HepG2 (cell line): ENCODE measurements at regions not wholly inside any gene's neighbourhood (a gene's known extent, or its start where the extent isn't known, plus 50 kb on each side); places are given as distances from the start of the nearest gene placed in this dataset.

ENCODE experiments used
- ATAC-seq: fragments of 200-7000 bp; cut with Tn5 transposase; 3 replicates; pipeline ENCODE4 v1.9.1; 2020; ENCODE audit warnings: mild to moderate bottlenecking, moderate library complexity
- BruUV-seq: library from RNA; stranded (reverse); fragments of 400-500 nt; replicated peaks from 2 replicates; lab custom pipeline; 2021; lab: Mats Ljungman, UMichigan
- CTCF ChIA-PET: fragments of 300-600 bp; formaldehyde crosslinking; extraction: SDS; loops from one replicate; lab custom pipeline; 2021; ENCODE audit warnings: low total read pairs, inconsistent platforms, low intra/inter-chr PET ratio; lab: Yijun Ruan, JAX
- POLR2A ChIA-PET: fragments of 350-600 bp; sonication (Branson Sonifier 250); formaldehyde crosslinking; loops from one replicate; lab custom pipeline; 2020; ENCODE audit warnings: antibody characterized with exemption, inconsistent platforms; lab: Yijun Ruan, JAX
- DNase-seq: peaks from one replicate; pipeline ENCODE4 v3.0.0-alpha.2; 2015; ENCODE audit warnings: low spot score
- FAIRE-seq: peaks from 3 replicates; lab custom pipeline; 2011; peaks lifted over from hg19 to GRCh38; lab: Jason Lieb, UNC
- H2AFZ ChIP-seq: one replicate; pipeline ENCODE4 v1.6.1; 2011; ENCODE audit warnings: low read length, inconsistent platforms
- H3K27ac ChIP-seq: fragments of 300-600 bp; 3 replicates; pipeline ENCODE4 v1.8.0; 2011; ENCODE audit warnings: mixed run types, mild to moderate bottlenecking, mixed read lengths, low read length, inconsistent platforms; ENCODE audit not compliant: insufficient read depth; ENCODE audit errors: extremely low read length
- H3K27me3 ChIP-seq, 2 experiments: fragments of 200-600 bp in 1 of 2; 2 replicates in 1 of 2; 3 replicates in 1 of 2; pipeline versions ENCODE4 v1.6.0 to v1.8.0; 2011; ENCODE audit warnings: low read length in 2 of 2, mild to moderate bottlenecking in 2 of 2, moderate library complexity in 2 of 2, inconsistent platforms in 1 of 2; ENCODE audit not compliant: insufficient read depth in 2 of 2, control insufficient read depth in 1 of 2
- H3K36me3 ChIP-seq, 2 experiments: fragments of 200-600 bp in 1 of 2; replicated peaks in 1 of 2; 2 replicates in 1 of 2; 3 replicates in 1 of 2; pipeline versions ENCODE4 v1.5.1 to v1.8.0; 2011; ENCODE audit warnings: low read length in 2 of 2, inconsistent platforms in 1 of 2; ENCODE audit not compliant: insufficient read depth in 2 of 2, control insufficient read depth in 1 of 2
- H3K4me1 ChIP-seq: 2 replicates; pipeline ENCODE4 v1.5.1; 2012; ENCODE audit warnings: low read length, inconsistent platforms; ENCODE audit not compliant: insufficient read depth
- H3K4me2 ChIP-seq: 2 replicates; pipeline ENCODE4 v1.6.0; 2011; ENCODE audit warnings: low read depth, low read length, inconsistent platforms
- H3K4me3 ChIP-seq, 3 experiments: fragments of 200-600 bp in 1 of 3; sonication (generic), shearing (Covaris generic) in 1 of 3; replicated peaks in 1 of 3; 2 replicates each; pipeline ENCODE4 v1.5.1; 2011 to 2016; ENCODE audit warnings: low read length in 3 of 3, inconsistent platforms in 2 of 3, low read depth in 2 of 3, mild to moderate bottlenecking in 2 of 3, control low read depth in 1 of 3, mixed read lengths in 1 of 3; ENCODE audit not compliant: insufficient read depth in 1 of 3
- H3K79me2 ChIP-seq: one replicate; pipeline ENCODE4 v1.6.1; 2011; ENCODE audit warnings: low read length, inconsistent platforms; ENCODE audit not compliant: insufficient read depth
- H3K9ac ChIP-seq: 2 replicates; pipeline ENCODE4 v1.6.0; 2011; ENCODE audit warnings: mild to moderate bottlenecking, low read depth, low read length, inconsistent platforms; ENCODE audit not compliant: insufficient read depth
- H3K9me3 ChIP-seq: 2 replicates; pipeline ENCODE4 v1.5.1; 2012; ENCODE audit warnings: mild to moderate bottlenecking, low read length
- H4K20me1 ChIP-seq: 2 replicates; pipeline ENCODE4 v1.6.0; 2011; ENCODE audit warnings: inconsistent platforms, mild to moderate bottlenecking, low read length, moderate library complexity; ENCODE audit not compliant: insufficient read depth
- CBX2 ChIP-seq, 2 experiments: fragments of 200-600 bp in 1 of 2; sonication (generic); formaldehyde crosslinking in 1 of 2; IDR thresholded peaks; 2 replicates each; pipeline versions ENCODE4 v1.7.0 to v1.8.1; 2018 to 2022; ENCODE audit warnings: low read depth in 2 of 2, low read length in 1 of 2, mild to moderate bottlenecking in 1 of 2, missing genetic modification reagents in 1 of 2
- CC2D1A ChIP-seq: sonication (generic); formaldehyde crosslinking; IDR thresholded peaks from 2 replicates; pipeline ENCODE4 v1.8.1; 2023; ENCODE audit warnings: mild to moderate bottlenecking, missing genetic modification reagents
- FOSL2 ChIP-seq: sonication (generic); formaldehyde crosslinking; IDR thresholded peaks from 2 replicates; pipeline ENCODE4 v1.4.0; 2020; ENCODE audit warnings: missing genetic modification reagents
- GABPA ChIP-seq, 2 experiments: IDR thresholded peaks; 2 replicates each; pipeline ENCODE4 v1.6.1; 2011 to 2016; ENCODE audit warnings: low read depth in 2 of 2, low read length in 1 of 2, missing biosample characterization in 1 of 2, missing genetic modification characterization in 1 of 2
- NFE2L1 ChIP-seq: sonication (generic); formaldehyde crosslinking; IDR thresholded peaks from 2 replicates; pipeline ENCODE4 v1.4.0; 2020; ENCODE audit warnings: missing genetic modification reagents, mild to moderate bottlenecking, borderline replicate concordance
- PHF20 ChIP-seq: sonication (generic); formaldehyde crosslinking; IDR thresholded peaks from 2 replicates; pipeline ENCODE4 v1.5.0; 2020; ENCODE audit warnings: mild to moderate bottlenecking, missing genetic modification reagents
- SCMH1 ChIP-seq: sonication (generic); formaldehyde crosslinking; IDR thresholded peaks from 2 replicates; pipeline ENCODE4 v1.9.0; 2021; ENCODE audit warnings: missing genetic modification reagents, mild to moderate bottlenecking, borderline replicate concordance
- ZNF644 ChIP-seq: IDR thresholded peaks from 2 replicates; pipeline ENCODE4 v1.6.1; 2016; ENCODE audit warnings: low read depth
- WGBS: methylation state at CpG from one replicate; pipeline ENCODE4 v1.1.6; 2017; ENCODE audit warnings: low lambda C conversion rate; 5-methylcytosine and 5-hydroxymethylcytosine counted together
- in situ Hi-C: cut with HindIII; loops from 2 replicates; pipeline ENCODE4 v1.10.0; 2017; ENCODE audit warnings: low pct_unique_long_range_greater_than_20kb; ENCODE audit not compliant: extremely low pct_ligation_motif_present
- intact Hi-C: fragments of 100-400 bp; cut with micrococcal nuclease; formaldehyde crosslinking; loops from one replicate; pipeline ENCODE4 v1.10.0; 2022; ENCODE audit not compliant: unreplicated experiment
- TF ChIP-seq, protein P1 (sequence below): IDR thresholded peaks from 2 replicates; pipeline ENCODE4 v1.6.1; 2016; ENCODE audit warnings: low read depth, control low read depth
- TF ChIP-seq, protein P2 (sequence below), 2 experiments: fragments of 450-650 bp in 1 of 2; sonication (generic) in 1 of 2; formaldehyde crosslinking in 1 of 2; IDR thresholded peaks; 2 replicates each; pipeline versions ENCODE4 v1.6.1 to v1.8.0; 2016 to 2022; ENCODE audit warnings: antibody characterized with exemption in 1 of 2, mild to moderate bottlenecking in 1 of 2, missing genetic modification reagents in 1 of 2

DNA sequence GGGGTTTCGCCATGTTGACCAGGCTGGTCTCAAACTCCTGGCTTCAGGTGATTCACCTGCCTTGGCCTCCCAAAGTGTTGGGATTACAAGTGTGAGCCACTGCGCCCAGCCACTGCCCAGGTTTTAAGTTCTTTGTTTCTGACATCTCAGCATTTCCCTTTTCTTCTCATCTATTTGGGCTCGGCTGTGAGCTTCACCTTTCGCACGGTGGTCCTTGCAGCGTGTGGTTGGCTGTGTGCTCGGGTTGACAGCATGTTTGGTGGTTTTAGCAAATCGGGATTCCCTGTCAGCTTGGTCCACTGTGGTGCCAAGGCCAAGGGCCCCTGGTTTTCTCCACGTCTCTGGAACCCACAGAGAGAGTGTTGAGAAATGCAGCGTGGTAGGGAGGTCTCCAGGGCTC, 138.8 kb downstream of the DNAJB6 start:
- no TSS peak for BruUV-seq
- FAIRE-seq (no peak), DNase-seq (no peak), ATAC-seq (no peak)
- TF ChIP-seq ZNF644 (CRISPR knock-in tag) (no peak), PHF20 (CRISPR knock-in tag) (no peak), CBX2 (IDR thresholded peaks at IDR 0.05; ENCODE audit: low read depth, low read length) (no peak), CBX2 (CRISPR knock-in tag; IDR thresholded peaks at IDR 0.05; ENCODE audit: low read depth) (no peak), SCMH1 (no peak), GABPA (IDR thresholded peaks at IDR 0.05; ENCODE audit: low read depth, low read length) (no peak), GABPA (CRISPR knock-in tag; IDR thresholded peaks at IDR 0.05; ENCODE audit: low read depth) (no peak), NFE2L1 (CRISPR knock-in tag) (no peak), FOSL2 (CRISPR knock-in tag) (no peak), CC2D1A (no peak)
- TF ChIP-seq, protein P1, sequence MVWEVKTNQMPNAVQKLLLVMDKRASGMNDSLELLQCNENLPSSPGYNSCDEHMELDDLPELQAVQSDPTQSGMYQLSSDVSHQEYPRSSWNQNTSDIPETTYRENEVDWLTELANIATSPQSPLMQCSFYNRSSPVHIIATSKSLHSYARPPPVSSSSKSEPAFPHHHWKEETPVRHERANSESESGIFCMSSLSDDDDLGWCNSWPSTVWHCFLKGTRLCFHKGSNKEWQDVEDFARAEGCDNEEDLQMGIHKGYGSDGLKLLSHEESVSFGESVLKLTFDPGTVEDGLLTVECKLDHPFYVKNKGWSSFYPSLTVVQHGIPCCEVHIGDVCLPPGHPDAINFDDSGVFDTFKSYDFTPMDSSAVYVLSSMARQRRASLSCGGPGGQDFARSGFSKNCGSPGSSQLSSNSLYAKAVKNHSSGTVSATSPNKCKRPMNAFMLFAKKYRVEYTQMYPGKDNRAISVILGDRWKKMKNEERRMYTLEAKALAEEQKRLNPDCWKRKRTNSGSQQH: no peak
- TF ChIP-seq, protein P2, sequence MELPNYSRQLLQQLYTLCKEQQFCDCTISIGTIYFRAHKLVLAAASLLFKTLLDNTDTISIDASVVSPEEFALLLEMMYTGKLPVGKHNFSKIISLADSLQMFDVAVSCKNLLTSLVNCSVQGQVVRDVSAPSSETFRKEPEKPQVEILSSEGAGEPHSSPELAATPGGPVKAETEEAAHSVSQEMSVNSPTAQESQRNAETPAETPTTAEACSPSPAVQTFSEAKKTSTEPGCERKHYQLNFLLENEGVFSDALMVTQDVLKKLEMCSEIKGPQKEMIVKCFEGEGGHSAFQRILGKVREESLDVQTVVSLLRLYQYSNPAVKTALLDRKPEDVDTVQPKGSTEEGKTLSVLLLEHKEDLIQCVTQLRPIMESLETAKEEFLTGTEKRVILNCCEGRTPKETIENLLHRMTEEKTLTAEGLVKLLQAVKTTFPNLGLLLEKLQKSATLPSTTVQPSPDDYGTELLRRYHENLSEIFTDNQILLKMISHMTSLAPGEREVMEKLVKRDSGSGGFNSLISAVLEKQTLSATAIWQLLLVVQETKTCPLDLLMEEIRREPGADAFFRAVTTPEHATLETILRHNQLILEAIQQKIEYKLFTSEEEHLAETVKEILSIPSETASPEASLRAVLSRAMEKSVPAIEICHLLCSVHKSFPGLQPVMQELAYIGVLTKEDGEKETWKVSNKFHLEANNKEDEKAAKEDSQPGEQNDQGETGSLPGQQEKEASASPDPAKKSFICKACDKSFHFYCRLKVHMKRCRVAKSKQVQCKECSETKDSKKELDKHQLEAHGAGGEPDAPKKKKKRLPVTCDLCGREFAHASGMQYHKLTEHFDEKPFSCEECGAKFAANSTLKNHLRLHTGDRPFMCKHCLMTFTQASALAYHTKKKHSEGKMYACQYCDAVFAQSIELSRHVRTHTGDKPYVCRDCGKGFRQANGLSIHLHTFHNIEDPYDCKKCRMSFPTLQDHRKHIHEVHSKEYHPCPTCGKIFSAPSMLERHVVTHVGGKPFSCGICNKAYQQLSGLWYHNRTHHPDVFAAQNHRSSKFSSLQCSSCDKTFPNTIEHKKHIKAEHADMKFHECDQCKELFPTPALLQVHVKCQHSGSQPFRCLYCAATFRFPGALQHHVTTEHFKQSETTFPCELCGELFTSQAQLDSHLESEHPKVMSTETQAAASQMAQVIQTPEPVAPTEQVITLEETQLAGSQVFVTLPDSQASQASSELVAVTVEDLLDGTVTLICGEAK (IDR thresholded peaks at IDR 0.05): no peak
- TF ChIP-seq, protein P2 (CRISPR knock-in tag; IDR thresholded peaks at IDR 0.05): no peak
- no peaks in the 10 kb centered on the region for H3K36me3 ChIP-seq
- peaks cover 13% of the 10 kb centered on the region for H3K9me3 ChIP-seq
- H4K20me1 ChIP-seq: no peaks in the 10 kb centered on the region
- ChIA-PET POLR2A (no interaction called here), CTCF (no interaction called here)
- H3K4me3 ChIP-seq: no peak overlapping the region
- in situ Hi-C loops (no loop called here), intact Hi-C loops (no loop called here)
- H2AFZ ChIP-seq: no peak overlapping the region
- no peak overlapping the region for H3K4me2 ChIP-seq
- WGBS: 24% methylated on average over 10 of the region's 10 CpGs
- peaks cover 8% of the 10 kb centered on the region; the same call in 1 of the 2 replicates for H3K4me1 ChIP-seq
- peaks cover 8 to 33% of the 10 kb centered on the region in 2 experiments; a peak in 4 of 5 replicates for H3K27me3 ChIP-seq
- H3K79me2 ChIP-seq: no peaks in the 10 kb centered on the region
- H3K9ac ChIP-seq: no peak overlapping the region
- H3K27ac ChIP-seq: no peak overlapping the region
